ENCODE measurements at regions not wholly inside any gene's neighbourhood (a gene's known extent, or its start where the extent isn't known, plus 50 kb on each side); places are given as distances from the start of the nearest gene placed in this dataset.
A peak's percentile ranks its signal among the peaks of the same experiment; 100 is the strongest.
"Not testable (repeated sequence)": the region's sequence is repeated elsewhere in the genome, so short reads cannot be mapped to it uniquely, and the experiment has no call there.

DNA sequence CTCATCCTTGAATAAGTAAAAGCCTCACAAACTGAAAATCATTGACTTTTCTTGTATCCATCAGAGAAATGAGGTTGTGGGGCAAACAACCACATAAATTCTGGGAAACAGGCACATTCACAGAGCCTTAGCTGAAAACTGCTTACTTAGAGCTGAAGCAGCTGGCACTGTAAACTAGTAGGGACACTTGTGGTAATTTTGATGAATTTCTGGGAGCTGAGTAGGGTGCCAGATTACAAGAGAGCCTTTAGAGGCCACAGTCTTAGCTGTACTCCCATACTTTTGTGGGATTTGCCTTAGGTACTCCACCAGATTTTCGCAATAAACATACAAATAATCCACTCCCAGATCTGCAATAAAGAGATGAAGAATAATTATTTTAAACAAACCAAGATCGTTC lies 315.2 kb downstream of the TMX3 start:
- Histone ChIP-seq H3K36me3 (ENCODE audit: control insufficient read depth, insufficient read depth, low read length) (no peaks in the 10 kb centered on the region), H3K27me3 (ENCODE audit: control insufficient read depth, insufficient read depth, low read length) (no peaks in the 10 kb centered on the region), H3K4me3 (ENCODE audit: low read depth, low read length) (no peak overlapping the region)
- TF ChIP-seq, protein P1, sequence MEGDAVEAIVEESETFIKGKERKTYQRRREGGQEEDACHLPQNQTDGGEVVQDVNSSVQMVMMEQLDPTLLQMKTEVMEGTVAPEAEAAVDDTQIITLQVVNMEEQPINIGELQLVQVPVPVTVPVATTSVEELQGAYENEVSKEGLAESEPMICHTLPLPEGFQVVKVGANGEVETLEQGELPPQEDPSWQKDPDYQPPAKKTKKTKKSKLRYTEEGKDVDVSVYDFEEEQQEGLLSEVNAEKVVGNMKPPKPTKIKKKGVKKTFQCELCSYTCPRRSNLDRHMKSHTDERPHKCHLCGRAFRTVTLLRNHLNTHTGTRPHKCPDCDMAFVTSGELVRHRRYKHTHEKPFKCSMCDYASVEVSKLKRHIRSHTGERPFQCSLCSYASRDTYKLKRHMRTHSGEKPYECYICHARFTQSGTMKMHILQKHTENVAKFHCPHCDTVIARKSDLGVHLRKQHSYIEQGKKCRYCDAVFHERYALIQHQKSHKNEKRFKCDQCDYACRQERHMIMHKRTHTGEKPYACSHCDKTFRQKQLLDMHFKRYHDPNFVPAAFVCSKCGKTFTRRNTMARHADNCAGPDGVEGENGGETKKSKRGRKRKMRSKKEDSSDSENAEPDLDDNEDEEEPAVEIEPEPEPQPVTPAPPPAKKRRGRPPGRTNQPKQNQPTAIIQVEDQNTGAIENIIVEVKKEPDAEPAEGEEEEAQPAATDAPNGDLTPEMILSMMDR (IDR thresholded peaks at IDR 0.05; ENCODE audit: insufficient read depth, low read depth, low read length), result no peak
- no peak for DNase-seq (ENCODE audit: low read depth)
- ChIA-PET CTCF (no interaction called here), POLR2A (no interaction called here)

DNA sequence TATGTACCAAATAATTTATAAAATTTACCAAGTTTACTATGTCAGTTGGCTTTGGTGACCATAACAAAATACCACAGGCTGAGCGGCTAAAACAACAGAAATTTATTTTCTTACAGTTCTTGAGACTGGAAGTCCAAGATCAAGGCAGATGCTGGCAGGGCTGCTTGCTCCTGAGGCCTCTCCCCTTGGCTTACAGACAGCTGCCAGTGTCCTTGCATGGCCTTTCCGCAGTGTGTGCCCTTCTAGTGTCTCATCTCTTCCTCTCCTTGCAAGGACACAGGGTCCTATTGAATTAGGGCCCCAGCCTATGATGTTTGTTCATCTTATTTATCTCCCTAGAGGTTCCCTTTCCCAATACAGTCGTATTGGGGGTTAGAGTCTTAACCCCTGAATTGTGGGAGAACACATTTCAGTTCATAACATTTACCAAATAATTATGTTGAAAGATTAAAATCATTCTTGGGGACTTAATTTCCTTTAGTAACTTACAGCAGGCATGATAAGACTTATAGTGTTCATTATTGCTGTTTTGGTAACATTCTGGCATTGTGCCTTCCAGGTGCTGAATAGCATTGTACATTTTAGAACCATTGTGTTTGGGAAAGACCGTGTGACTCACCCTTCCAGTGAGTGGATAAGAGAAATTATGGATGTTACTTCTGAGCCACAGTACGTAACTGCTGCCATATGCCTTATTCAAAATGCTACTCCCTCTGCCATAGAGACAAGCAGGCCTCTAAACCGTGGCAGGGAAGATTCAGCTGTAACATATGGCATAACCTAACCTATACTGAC lies 317.5 kb downstream of the TMX3 start:
- POLR2A ChIA-PET, result no interaction called here
- Histone ChIP-seq H3K4me3 (ENCODE audit: low read depth, low read length) (no peak overlapping the region), H3K27me3 (ENCODE audit: control insufficient read depth, insufficient read depth, low read length) (no peaks in the 10 kb centered on the region), H3K36me3 (ENCODE audit: control insufficient read depth, insufficient read depth, low read length) (no peaks in the 10 kb centered on the region)
- TF ChIP-seq, protein P1 (IDR thresholded peaks at IDR 0.05; ENCODE audit: insufficient read depth, low read depth, low read length), result no peak
- CTCF ChIA-PET, result no interaction called here
- DNase-seq (ENCODE audit: low read depth), result no peak

DNA sequence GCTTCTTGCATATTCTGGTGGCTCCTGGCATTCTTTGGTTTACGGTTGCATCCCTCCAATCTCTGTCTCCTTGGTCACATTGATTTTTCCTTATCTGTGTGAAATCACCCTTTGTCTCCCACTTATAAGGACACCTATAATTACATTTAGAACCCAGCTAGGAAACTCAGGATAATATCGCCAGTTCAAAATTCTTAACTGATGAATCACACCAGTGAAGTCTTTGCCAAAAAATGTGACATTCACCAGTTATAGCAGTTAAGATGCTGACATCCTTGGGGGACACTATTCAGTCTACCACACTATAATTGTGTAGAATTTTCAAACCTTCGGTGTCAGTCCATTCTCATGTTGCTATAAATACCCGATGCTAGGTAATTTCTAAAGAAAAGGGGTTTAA lies 320.2 kb downstream of the TMX3 start:
- Histone ChIP-seq H3K36me3 (ENCODE audit: control insufficient read depth, insufficient read depth, low read length) (no peaks in the 10 kb centered on the region), H3K27me3 (ENCODE audit: control insufficient read depth, insufficient read depth, low read length) (no peaks in the 10 kb centered on the region), H3K4me3 (ENCODE audit: low read depth, low read length) (no peak overlapping the region)
- DNase-seq (ENCODE audit: low read depth), result no peak
- TF ChIP-seq, protein P1 (IDR thresholded peaks at IDR 0.05; ENCODE audit: insufficient read depth, low read depth, low read length), result no peak
- ChIA-PET POLR2A (no interaction called here), CTCF (interaction anchor here (1.3 kb wide), 1 partner anchor 14 kb away, joined by 3 read pairs; no protein-coding TSS in a partner anchor)

DNA sequence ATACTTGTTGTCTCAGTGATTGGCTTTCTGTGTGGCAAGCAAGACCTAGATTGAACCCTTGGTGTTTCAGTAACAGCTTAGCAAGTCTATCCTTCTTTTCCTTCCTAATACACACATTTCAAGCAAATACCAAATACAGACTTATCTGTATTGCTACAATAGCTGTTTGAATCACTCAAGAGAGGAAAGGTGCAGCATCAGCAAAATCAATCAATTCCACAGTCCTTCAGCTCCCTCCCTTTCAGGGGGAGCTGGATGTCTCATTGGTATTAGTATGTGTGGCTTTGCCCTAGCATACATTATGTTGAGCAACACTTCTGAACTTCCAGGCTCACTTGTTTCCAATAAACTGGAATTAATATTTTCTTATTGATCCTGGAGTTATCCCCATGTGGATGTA lies 323.1 kb downstream of the TMX3 start:
- DNase-seq (ENCODE audit: low read depth), result no peak
- TF ChIP-seq, protein P1 (IDR thresholded peaks at IDR 0.05; ENCODE audit: insufficient read depth, low read depth, low read length), result no peak
- H3K27me3 ChIP-seq (ENCODE audit: control insufficient read depth, insufficient read depth, low read length), result no peaks in the 10 kb centered on the region
- ChIA-PET CTCF (no interaction called here), POLR2A (interaction anchor here (0.6 kb wide), 1 partner anchor 1759 kb away, joined by 3 read pairs; no protein-coding TSS in a partner anchor)
- H3K36me3 ChIP-seq (ENCODE audit: control insufficient read depth, insufficient read depth, low read length), result no peaks in the 10 kb centered on the region
- no peak overlapping the region for H3K4me3 ChIP-seq (ENCODE audit: low read depth, low read length)

DNA sequence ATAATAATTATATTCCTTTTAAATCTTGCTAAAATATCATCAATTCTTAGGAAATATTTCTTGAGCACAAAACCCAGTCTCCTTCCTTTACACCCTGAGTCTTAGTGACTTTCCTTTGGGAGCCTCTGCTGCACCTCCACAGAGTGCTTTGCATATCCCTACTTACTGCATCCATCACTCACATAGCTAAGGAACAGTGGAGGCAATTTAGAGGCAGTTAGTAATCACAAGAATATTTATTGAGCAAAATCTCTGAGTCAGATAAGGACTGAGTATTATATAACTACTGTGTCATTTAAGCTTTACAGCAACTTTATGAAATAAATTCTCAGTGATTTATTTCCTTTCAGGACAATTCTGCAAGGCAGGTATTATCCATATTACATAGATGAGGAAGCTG lies 327.7 kb downstream of the TMX3 start:
- H3K4me3 ChIP-seq (ENCODE audit: low read depth, low read length), result no peak overlapping the region
- ChIA-PET CTCF (no interaction called here), POLR2A (interaction anchor here (0.6 kb wide), 1 partner anchor 77 kb away, joined by 3 read pairs; no protein-coding TSS in a partner anchor)
- H3K27me3 ChIP-seq (ENCODE audit: control insufficient read depth, insufficient read depth, low read length), result no peaks in the 10 kb centered on the region
- TF ChIP-seq, protein P1 (IDR thresholded peaks at IDR 0.05; ENCODE audit: insufficient read depth, low read depth, low read length), result no peak
- no peaks in the 10 kb centered on the region for H3K36me3 ChIP-seq (ENCODE audit: control insufficient read depth, insufficient read depth, low read length)
- peak; percentile 11 for DNase-seq (ENCODE audit: low read depth)

DNA sequence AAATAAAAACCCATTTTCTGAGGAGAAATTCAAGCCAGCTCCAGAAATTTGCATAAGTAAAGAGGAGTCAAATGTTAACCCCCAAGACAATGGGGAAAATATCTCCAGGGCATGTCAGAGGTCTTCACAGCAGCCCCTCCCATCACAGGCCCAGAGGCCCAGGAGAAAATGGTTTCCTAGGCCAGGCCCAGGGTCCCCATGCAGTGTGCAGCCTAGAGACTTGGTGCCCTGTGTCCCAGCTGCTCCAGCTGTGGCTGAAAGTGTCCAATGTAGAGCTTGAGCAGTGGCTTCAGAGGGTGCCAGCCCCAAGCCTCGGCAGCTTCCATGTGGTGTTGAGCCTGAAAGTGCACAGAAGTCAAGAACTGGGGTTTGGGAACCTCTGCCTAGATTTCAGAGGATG lies 330.9 kb downstream of the TMX3 start:
- H3K27me3 ChIP-seq (ENCODE audit: control insufficient read depth, insufficient read depth, low read length); H3K36me3 ChIP-seq (ENCODE audit: control insufficient read depth, insufficient read depth, low read length); DNase-seq (ENCODE audit: low read depth); POLR2A ChIA-PET; H3K4me3 ChIP-seq (ENCODE audit: low read depth, low read length): not testable (repeated sequence)
- CTCF ChIA-PET, result interaction anchor here (1.2 kb wide), 1 partner anchor 40 kb away, joined by 4 read pairs; no protein-coding TSS in a partner anchor
